Lung microvascular endothelial cell (primary cell): ENCODE measurements at regions not wholly inside any gene's neighbourhood (a gene's known extent, or its start where the extent isn't known, plus 50 kb on each side); places are given as distances from the start of the nearest gene placed in this dataset.

Experiments used
- DNase-seq, 2 donors: peaks; one replicate each; pipeline versions ENCODE4 v3.0.0 to v3.0.0-alpha.2; 2010; ENCODE audit warnings: low read depth in 2 of 2

DNA sequence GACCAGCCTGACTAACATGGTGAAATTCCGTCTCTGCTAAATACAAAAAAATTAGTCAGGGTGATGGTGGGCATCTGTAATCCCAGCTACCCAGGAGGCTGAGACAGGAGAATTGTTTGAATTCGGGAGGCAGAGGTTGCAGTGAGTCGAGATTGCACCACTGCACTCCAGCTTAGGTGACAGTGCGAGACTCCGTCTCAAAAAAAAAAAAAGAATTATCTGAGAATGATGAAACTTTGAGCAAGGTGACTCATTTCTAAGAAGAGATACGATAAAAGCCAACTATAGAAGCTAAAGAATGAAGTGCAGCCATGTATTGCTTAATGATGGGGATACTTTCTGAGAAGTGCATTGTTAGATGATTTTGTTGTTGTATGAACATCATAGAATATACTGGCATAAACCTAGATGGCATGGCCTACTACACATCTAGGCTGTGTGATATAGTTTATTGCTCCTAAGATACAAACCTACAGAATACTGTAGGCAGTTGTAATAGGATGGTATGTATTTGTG is 64.7 kb downstream of the SNRPE start:
- DNase-seq, result no peak

DNA sequence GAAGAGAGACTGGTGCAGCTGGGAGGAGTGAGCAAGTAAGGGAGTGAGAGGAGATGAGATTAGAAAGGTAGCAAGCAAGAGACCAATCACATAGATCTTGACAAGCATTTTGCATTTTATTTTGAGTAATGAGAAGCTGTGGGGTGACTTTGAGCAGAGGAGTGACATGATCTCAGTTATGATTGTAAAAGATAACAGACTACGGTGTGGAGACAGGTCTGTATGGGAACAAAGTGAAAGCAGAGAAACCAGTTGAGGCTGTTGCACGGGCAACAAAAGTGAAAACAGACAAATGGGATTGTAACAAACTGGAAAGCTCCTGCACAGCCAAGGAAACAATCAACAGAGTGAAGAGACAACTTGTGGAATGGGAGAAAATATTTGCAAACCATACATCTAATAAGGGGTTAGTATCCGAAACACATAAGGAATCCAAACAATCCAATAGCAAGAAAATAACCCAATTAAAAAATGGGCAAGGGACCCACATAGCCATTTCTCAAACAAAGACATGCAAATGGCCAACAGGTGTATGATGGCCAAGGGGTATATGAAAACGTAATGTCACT is 68.4 kb downstream of the SNRPE start:
- no peak for DNase-seq

GRCh38 chr1:203930342-203930741 is 68.9 kb downstream of the SNRPE start:
- peak; percentile 25 to 60 for DNase-seq

DNA sequence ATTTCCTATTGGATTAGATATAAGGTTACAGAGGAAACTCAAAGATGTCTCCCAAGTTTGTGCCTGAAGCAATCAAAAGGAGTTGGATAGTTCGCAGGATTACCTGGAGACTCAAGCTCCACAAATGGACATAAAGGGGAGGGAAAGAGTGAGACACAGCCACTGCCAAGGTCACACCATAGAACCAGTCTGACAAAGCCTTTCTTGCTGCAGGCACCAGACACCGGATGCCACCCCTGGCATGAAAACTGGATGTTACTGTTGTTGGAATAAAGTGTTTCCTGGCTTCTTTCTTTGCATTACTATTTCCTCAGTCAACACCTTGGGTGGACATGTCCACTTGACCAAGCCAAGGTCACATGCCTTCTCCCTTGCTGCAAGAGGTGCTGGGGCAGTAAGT is 70.6 kb downstream of the SNRPE start:
- DNase-seq, result peak in 1 of 2 donors; percentile 38

- DNase-seq, result no peak
These were observed 71.2 kb downstream of the SNRPE start for GRCh38 chr1:203932556-203932955.

DNA sequence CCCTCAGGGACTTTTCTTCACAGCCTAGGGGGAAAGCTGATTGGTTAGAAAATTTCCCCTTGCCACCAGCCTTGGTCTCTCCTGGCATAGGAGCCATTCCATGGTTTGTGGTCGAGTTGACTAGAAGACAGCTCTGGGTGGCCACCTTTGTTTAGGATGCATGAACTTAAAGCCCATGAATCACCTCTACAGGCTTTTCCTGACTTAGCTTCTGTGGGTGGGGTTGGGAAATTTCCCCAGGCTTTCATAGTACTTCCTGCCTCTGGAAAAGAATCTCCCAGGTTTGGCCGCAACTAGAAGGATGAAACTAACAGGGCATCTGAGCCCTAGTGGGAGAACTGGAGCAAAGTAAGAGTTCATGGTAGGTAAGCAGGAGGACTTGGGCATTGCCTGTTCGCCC is 72.6 kb downstream of the SNRPE start:
- no peak for DNase-seq

- no peak for DNase-seq
These were observed 73.3 kb downstream of the SNRPE start for GRCh38 chr1:203934651-203935050.

DNA sequence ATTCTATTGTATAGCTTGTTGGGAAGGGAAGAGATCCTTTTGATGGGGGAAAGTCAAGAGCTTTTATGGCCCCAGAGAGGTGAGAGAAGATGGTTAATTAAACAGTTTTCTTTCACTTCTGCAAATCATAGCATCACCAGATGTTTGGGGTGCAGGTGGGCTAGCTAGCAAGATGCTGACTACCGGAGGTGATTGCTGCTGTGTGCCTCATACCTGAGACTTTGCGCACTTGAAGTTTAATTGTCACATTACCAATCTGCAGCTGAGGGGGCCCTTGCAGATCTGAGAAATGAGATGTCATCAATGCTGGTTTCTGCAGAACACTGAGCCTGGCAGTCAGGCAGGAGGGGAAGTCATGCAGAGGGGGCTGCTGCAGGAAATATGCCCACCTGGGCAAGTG is 73.9 kb downstream of the SNRPE start:
- DNase-seq, result no peak

- DNase-seq, result no peak
These were observed 76.4 kb downstream of the SNRPE start for GRCh38 chr1:203937678-203938330.

DNA sequence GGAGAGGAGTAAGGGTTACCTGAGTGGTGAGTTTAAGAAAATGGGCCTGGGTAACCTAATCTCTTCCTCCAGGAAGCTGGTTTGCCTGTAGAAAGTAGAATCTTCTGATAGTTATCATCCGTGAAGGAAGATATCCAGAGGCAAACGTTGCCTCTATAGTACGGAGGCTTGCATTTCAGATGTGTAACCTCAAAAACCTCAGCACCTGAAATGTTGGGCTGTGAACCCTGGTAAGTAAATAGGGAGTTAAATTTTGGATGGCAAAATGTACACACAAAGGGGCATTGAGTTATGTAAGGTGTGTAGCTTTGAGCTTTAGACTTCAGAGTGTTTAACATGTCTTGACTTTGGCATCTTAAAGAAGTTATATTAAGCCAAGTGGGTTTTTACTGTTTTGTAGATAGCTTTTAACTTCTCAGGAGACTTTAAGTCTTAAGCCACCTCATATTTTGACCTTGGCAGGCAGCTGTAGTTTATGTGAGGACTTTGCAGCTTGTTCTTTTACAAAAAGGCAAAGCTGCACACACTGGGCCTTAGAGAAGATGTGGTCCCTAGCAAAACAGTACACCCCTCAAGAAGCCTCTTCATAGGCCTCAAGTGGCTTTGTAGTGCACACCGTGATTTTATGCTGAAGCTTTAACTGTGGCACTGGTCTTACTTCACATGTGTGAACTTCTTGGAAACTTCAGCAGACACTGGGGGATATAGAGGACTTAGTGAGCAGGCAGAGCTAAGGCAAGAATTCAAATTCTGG is 83.4 kb downstream of the SNRPE start:
- DNase-seq, result no peak

GRCh38 chr1:203954293-203954692 is 92.9 kb downstream of the SNRPE start:
- DNase-seq, result no peak

GRCh38 chr1:203954788-203955552 is 93.6 kb downstream of the SNRPE start:
- DNase-seq, result no peak

GRCh38 chr1:203968761-203969160 is 104.2 kb upstream of the SOX13 start:
- no peak for DNase-seq

DNA sequence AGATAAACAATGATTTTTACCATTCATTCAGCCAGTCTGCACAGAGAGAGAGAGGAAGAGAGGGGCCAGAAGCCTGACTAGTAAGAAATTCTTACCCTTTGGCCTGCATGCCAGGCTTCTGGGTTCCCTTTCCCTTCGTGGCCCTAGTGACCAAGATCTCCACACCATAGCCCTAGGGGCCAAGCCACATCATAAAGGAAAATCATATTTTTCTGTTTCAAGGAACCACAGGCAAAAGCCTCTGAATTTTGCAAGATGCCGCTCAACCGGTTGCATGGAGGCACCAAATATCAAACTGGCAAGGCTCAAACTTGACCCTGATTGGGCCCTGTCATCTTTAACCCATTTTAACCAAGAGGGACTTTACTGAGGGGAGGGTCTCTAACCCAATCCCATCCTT is 103.1 kb upstream of the SOX13 start:
- no peak for DNase-seq

GRCh38 chr1:203985044-203985443 is 87.9 kb upstream of the SOX13 start:
- DNase-seq, result no peak

GRCh38 chr1:203985676-203986075 is 87.2 kb upstream of the SOX13 start:
- DNase-seq, result no peak

- no peak for DNase-seq
These were observed 85.9 kb upstream of the SOX13 start for GRCh38 chr1:203986887-203987461.

- DNase-seq, result no peak
These were observed 82.8 kb upstream of the SOX13 start for GRCh38 chr1:203990118-203990517.

DNA sequence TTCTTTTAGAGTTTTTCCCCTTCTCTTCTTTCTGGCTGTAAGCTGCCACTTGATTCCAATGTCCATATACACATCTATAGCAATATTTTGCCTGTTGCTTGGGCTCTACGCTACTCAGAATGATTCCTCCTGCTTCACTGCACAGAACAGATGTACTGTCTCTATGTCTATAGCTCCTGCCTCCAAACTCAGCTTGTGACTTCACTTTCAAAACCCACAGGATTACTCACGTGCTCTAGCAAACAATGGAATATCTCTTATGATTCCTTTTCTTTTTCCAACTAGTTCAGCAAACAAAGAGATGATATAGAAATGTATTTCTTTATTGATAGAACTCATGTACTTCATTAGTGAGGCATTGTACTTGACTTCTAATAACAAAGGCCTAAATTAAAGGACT is 80.5 kb upstream of the SOX13 start:
- peak in 1 of 2 donors; percentile 5 for DNase-seq

GRCh38 chr1:203993256-203993655 is 79.7 kb upstream of the SOX13 start:
- no peak for DNase-seq

GRCh38 chr1:203995228-203995627 is 77.7 kb upstream of the SOX13 start:
- peak in 1 of 2 donors; percentile 17 for DNase-seq

GRCh38 chr1:203996126-203996525 is 76.8 kb upstream of the SOX13 start:
- no peak for DNase-seq
